NCI-H2227 (cell line): ENCODE measurements at regions not wholly inside any gene's neighbourhood (a gene's known extent, or its start where the extent isn't known, plus 50 kb on each side); places are given as distances from the start of the nearest gene placed in this dataset.
A peak's percentile ranks its signal among the peaks of the same experiment; 100 is the strongest.
"Not testable (repeated sequence)": the region's sequence is repeated elsewhere in the genome, so short reads cannot be mapped to it uniquely, and the experiment has no call there.

Source experiments
- DNase-seq: peaks from one replicate; lab custom pipeline; 2025; ENCODE audit not compliant: unreplicated experiment; lab: John Stamatoyannopoulos, UW

DNA sequence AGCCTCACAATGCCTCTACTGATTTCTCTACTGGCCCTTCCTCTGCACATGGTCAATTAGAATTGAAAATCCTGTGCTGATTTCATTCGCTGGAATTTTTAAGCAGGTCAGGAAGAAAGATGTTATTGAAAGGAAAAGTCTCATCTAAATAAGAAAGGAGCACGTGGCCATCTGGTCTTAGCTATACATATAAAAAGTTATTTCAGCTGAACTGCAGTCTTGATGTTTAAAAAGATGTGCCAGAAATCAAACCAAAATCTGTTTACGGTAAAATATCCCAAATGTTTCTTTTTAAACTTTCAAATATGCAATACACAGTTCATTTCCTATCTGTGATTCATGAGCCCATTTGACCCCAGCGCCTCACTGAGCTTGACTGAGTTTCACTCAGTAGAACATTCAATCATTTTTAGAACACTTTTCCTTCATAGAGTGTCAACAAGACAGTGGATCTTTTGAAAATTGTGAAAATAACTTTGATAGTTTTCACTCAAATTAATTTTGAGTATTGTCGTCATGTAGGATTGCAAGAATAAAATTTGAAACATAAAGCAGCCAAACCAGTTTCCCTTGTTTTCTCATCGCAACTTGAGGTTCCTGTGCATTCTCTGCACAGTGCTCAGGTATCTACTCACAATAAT is 293.6 kb downstream of the PTPRC start:
- DNase-seq = no peak

GRCh38 chr1:198933515-198934222 is 294.8 kb downstream of the PTPRC start:
- DNase-seq = peak; percentile 11

DNA sequence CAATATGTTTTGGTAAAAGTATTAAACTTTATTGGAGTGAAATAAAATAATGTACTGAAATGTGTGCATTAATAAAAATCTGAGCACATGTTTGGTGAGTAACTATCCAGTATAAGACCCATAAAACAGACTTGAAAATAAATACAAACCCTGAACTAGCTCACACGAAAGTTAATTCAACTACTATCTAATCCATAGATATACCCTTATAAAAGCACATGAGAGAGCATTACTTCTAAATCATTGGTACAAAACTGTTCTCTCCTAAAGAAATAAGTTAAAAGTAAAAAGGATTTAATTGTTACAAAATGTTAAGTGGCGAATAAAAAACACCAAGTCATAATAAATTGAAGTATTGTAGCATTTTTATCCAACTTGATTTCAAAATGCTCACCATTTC is 295.6 kb downstream of the PTPRC start:
- no peak for DNase-seq

DNA sequence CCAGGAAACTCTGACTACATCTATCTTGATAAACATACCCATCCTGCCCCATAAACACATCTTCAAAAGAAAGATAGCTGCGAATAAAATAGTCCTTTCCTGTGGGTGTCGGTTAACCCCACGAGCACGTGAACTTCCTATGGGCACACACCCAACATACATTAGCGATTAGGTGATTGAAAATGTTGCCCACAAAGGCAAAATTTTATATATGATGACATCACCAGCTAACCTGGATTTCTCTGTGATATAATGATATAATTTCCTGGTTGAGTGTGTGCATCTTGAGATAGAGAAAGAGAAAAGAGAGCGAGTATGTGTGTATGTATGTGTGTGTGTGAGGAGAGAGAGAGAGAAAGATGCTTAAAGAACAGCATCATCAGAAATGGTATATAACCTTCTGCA is 296.1 kb downstream of the PTPRC start:
- DNase-seq = peak; percentile 62

DNA sequence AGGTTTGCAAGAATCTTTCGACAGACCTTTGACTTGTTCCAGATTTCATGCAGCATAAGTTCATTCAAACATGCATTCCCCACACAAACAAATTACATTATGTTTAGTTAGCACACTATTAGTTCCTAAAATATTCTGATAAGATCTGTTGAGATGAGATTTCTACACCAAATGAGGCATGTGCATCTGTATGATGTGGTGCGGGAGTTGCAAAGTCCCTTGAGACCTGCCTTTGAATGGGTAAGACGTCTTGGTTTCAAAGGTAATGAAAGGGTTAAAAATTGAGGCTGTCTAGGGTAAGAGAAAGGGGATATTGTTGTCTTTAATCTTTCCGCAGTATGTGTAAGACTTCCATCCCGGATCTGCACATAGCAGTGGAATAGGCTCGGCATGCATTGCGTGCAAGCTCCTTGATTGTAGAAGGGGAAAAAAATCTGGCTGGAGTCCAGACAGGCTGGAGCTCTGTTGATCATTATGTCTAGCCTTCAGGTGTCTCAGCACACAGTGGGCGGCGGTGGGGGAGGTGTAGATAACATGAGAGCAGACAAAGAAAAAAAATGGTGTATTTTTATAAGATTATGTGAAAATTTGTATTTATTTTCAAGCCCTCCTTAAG is 296.6 kb downstream of the PTPRC start:
- DNase-seq = peak; percentile 96

DNA sequence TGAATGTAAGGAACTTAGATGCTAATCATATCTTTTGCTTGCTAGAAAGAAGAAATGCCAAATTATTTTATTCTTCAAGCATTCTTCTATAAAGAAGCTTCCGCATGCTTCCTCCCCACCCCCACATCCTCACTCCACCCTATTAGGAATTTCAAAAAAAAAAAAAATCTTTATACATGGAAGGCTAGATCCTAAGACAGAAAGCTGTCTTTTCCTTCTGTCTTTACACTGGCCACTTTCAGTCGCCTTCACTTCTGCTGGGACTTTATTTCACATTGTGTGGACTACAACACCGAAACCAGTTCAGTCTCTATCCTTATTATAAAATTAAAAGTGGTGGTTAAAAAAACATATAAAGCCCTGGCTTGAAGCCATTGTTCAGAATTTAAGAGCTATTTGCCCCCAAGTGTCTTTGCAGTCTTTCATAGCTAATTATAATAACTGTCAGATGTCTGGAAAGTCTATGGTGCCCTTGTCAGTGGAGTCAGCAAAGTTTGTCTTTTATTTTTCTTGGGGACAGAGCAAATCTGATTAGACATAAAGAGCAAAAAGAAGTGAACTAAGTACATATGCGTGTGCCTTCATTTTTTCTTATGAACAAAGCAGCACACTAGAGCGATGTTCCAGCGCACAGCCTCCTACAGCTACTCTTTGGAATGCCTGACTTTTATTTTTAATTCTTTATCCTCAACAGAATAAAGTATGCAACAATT is 297.7 kb downstream of the PTPRC start:
- no peak for DNase-seq

GRCh38 chr1:198937231-198938031 is 298.6 kb downstream of the PTPRC start:
- peak; percentile 90 for DNase-seq

GRCh38 chr1:198939286-198939685 is 300.4 kb downstream of the PTPRC start:
- no peak for DNase-seq

DNA sequence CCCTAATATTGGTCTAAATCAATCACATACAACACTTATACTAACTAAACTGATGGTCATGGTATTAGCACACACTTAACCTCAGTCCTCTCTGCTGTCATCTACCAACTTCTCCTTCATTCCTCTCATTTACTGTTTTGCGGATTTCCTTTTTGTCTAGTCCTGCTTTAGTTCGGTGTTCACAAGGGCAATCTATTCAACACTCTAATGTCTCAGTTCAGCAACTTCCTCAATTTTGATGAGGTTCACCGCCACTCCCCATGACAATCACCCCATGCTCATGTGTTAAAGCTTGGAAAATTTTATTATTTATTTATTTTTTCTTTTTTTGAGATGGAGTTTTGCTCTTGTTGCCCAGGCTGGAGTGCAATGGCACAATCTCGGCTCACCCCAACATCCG is 301.1 kb downstream of the PTPRC start:
- DNase-seq = no peak

GRCh38 chr1:198942466-198942865 is 303.6 kb downstream of the PTPRC start:
- DNase-seq = no peak

GRCh38 chr1:198943484-198944187 is 304.8 kb downstream of the PTPRC start:
- DNase-seq = no peak

- DNase-seq = no peak
Measured at GRCh38 chr1:198947456-198947855, 308.6 kb downstream of the PTPRC start.

GRCh38 chr1:198948895-198949659 is 310.2 kb downstream of the PTPRC start:
- no peak for DNase-seq

GRCh38 chr1:198950036-198950435 is 311.2 kb downstream of the PTPRC start:
- no peak for DNase-seq

DNA sequence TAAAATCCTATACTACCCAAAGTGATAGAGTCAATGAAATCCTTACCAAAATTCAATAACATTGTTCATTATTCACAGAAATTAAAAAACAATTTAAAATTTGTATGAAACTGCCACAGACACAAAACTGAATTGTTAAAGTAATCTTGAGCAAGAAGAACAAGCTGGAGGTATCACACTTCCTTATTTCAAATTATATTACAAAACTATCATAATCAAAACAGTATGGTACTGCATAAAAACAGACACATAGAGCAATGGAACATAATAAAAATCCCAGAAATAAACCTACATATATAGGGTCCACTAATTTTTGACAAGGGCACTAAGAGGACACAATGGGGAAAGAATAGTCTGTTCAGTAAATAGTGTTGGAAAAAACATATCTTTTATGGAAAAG is 316.2 kb downstream of the PTPRC start:
- no peak for DNase-seq

- DNase-seq = no peak
Measured at GRCh38 chr1:198957044-198957443, 318.2 kb downstream of the PTPRC start.

GRCh38 chr1:198959032-198959431 is 320.2 kb downstream of the PTPRC start:
- DNase-seq = no peak

- DNase-seq = no peak
Measured at GRCh38 chr1:198959676-198960075, 320.8 kb downstream of the PTPRC start.

DNA sequence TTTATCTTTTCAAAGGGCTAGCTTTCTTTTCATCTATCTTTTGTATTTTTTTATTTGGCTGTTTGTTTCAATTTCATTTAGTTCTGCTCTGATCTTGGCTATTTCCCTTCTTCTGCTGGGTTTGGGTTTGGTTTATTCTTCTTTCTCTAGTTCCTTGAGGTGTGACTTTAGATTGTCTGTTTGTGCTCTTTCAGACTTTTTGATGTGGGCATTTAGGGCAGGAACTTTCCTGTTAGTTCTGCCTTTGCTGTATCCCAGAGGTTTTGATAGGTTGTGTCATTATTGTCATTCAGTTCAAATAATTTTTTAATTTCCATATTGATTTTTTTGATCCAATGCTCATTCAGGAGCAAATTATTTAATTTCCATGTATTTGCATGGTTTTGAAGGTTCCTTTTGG is 325.0 kb downstream of the PTPRC start:
- not testable (repeated sequence) for DNase-seq

- no peak for DNase-seq
Measured at GRCh38 chr1:198966519-198966918, 327.7 kb downstream of the PTPRC start.
